DND-41 (cell line): ENCODE measurements at regions not wholly inside any gene's neighbourhood (a gene's known extent, or its start where the extent isn't known, plus 50 kb on each side); places are given as distances from the start of the nearest gene placed in this dataset.

Experiments
- CTCF ChIP-seq: IDR thresholded peaks from 2 replicates; pipeline ENCODE4 v1.5.1; 2012; ENCODE audit warnings: borderline replicate concordance, low read length, moderate library complexity, mild to moderate bottlenecking; ENCODE audit not compliant: poor library complexity, severe bottlenecking; ENCODE audit errors: extremely low read depth
- EZH2 ChIP-seq: IDR thresholded peaks from 3 replicates; pipeline ENCODE4 v1.6.1; 2012; ENCODE audit warnings: borderline replicate concordance, low read depth, mild to moderate bottlenecking, moderate library complexity, low read length, inconsistent platforms; ENCODE audit not compliant: severe bottlenecking

- TF ChIP-seq CTCF (no peak), EZH2 (no peak)
Observed at GRCh38 chr16:48817032-48817431, 207.1 kb upstream of the N4BP1 start.
